HG03378 (cell line): ENCODE measurements at regions not wholly inside any gene's neighbourhood (a gene's known extent, or its start where the extent isn't known, plus 50 kb on each side); places are given as distances from the start of the nearest gene placed in this dataset.
A peak's percentile ranks its signal among the peaks of the same experiment; 100 is the strongest.
"Not testable (repeated sequence)": the region's sequence is repeated elsewhere in the genome, so short reads cannot be mapped to it uniquely, and the experiment has no call there.

ENCODE experiments used
- ATAC-seq: cut with Tn5 transposase; IDR thresholded peaks from one replicate; pipeline ENCODE4 v1.9.1; 2021; ENCODE audit warnings: mild to moderate bottlenecking, moderate library complexity; ENCODE audit not compliant: unreplicated experiment

- peak; percentile 62 for ATAC-seq
Measured at GRCh38 chr2:138298900-138299299, 202.7 kb upstream of the SPOPL start.

- ATAC-seq: no peak
Measured at GRCh38 chr2:138306626-138307025, 194.9 kb upstream of the SPOPL start.

- no peak for ATAC-seq
Measured at GRCh38 chr2:138307099-138307498, 194.5 kb upstream of the SPOPL start.

- no peak for ATAC-seq
Measured at GRCh38 chr2:138309760-138310159, 191.8 kb upstream of the SPOPL start.

- no peak for ATAC-seq
Measured at GRCh38 chr2:138312061-138312460, 189.5 kb upstream of the SPOPL start.

- ATAC-seq: not testable (repeated sequence)
Measured at GRCh38 chr2:138315619-138316018, 186.0 kb upstream of the SPOPL start.

GRCh38 chr2:138319616-138320015 is 182.0 kb upstream of the SPOPL start:
- ATAC-seq: no peak

- ATAC-seq: no peak
Measured at GRCh38 chr2:138321458-138321857, 180.1 kb upstream of the SPOPL start.

GRCh38 chr2:138323382-138324067 is 178.0 kb upstream of the SPOPL start:
- ATAC-seq: peak; percentile 69

GRCh38 chr2:138324068-138324771 is 177.3 kb upstream of the SPOPL start:
- peak; percentile 20 for ATAC-seq

GRCh38 chr2:138327967-138328366 is 173.6 kb upstream of the SPOPL start:
- no peak for ATAC-seq

GRCh38 chr2:138329162-138329561 is 172.4 kb upstream of the SPOPL start:
- no peak for ATAC-seq

- ATAC-seq: no peak
Measured at GRCh38 chr2:138329591-138329990, 172.0 kb upstream of the SPOPL start.

GRCh38 chr2:138333121-138333520 is 168.4 kb upstream of the SPOPL start:
- ATAC-seq: no peak

GRCh38 chr2:138333677-138334076 is 167.9 kb upstream of the SPOPL start:
- no peak for ATAC-seq

GRCh38 chr2:138334323-138334722 is 167.2 kb upstream of the SPOPL start:
- ATAC-seq: no peak

GRCh38 chr2:138335036-138335435 is 166.5 kb upstream of the SPOPL start:
- ATAC-seq: no peak

- ATAC-seq: no peak
Measured at GRCh38 chr2:138336146-138336545, 165.4 kb upstream of the SPOPL start.

GRCh38 chr2:138355244-138355643 is 146.3 kb upstream of the SPOPL start:
- ATAC-seq: no peak

- no peak for ATAC-seq
Measured at GRCh38 chr2:138356178-138356577, 145.4 kb upstream of the SPOPL start.

GRCh38 chr2:138359532-138359931 is 142.0 kb upstream of the SPOPL start:
- peak; percentile 84 for ATAC-seq

- ATAC-seq: no peak
Measured at GRCh38 chr2:138364554-138365162, 136.9 kb upstream of the SPOPL start.
